ENCODE measurements at regions not wholly inside any gene's neighbourhood (a gene's known extent, or its start where the extent isn't known, plus 50 kb on each side); places are given as distances from the start of the nearest gene placed in this dataset.

DNA sequence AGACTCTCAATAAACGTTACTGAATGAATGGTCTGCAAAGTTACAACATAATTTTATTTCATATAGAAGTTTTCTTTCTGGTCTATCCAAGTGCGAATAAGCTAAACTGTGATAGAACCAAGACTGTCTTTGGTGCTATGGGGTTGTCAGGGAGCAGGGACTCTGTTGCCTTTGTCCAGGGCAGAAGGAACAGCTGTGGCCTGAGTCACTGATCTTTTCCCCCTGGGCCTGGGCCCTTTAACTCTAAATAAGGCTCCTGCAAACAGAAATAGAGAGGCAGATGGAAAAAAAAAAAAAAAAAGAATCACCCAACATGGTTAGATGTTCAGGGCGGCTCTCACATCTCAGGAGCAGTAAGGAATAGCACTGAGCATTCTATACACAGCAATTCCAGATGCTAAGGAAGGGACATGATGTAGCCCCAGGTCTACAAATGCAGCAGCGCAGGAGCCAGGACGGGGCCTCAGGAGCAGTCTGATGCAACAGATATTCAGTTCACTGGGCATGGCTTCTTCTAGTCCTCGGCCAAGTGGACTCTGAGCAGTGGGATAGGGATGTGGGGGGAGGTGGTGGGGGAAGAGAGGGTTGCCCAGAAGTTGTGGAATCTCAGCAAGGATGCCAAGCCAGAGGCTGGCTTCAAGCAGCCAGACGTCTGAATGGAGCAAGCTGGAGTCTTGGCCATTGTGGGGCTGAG, 247.1 kb upstream of the SIX2 start:
- DNase-seq (ENCODE audit: low spot score in 2 of 2) (no peak), FAIRE-seq (no peak)

GRCh38 chr2:45255563-45255962, 246.3 kb upstream of the SIX2 start:
- DNase-seq (ENCODE audit: low spot score in 2 of 2) (no peak), FAIRE-seq (no peak)

DNA sequence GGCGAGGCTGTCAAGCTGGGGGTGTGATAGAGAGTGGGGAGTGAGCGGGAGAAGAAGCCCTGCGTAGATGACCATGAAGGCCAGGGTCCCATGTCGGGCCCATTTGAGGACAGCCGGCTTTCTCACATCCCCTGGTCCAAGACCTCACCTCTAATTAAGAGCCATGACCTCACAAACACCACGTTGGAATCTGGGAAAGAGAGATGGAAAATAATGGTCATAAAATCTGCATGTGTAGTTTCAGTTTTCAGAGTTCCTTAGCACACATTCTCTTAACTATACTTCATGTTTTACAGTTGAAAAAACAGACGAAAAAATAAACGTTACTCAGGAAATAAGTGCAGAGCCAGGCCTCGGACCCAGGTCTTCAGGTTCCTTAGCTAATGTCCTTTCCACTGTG, 244.8 kb upstream of the SIX2 start:
- no peak for FAIRE-seq

DNA sequence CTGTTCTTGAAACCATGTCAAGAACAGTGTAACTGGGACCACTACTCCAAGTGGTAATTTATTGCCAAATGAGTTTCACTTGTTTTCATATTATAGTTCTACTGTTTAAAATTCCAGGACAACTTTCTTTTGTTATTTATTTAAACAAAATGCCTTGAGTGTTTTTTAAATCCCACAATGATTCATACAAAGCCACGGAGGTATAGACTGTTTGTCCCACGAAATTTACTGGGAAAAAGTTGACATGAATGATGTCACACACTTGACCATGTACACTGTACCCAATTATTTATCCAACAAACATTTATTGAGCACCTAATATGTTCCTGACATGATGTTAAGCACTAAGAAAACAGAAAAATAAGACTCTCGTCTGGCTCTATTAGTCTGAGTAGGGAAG, 243.9 kb upstream of the SIX2 start:
- FAIRE-seq (no peak), DNase-seq (ENCODE audit: low spot score in 2 of 2) (no peak)

More for the DNA sequence above, 244.8 kb upstream of the SIX2 start:
- no peak for DNase-seq (ENCODE audit: low spot score in 2 of 2)

GRCh38 chr2:45250176-45250575, 240.9 kb upstream of the SIX2 start:
- FAIRE-seq = no peak
- no peak for DNase-seq (ENCODE audit: low spot score in 2 of 2)

DNA sequence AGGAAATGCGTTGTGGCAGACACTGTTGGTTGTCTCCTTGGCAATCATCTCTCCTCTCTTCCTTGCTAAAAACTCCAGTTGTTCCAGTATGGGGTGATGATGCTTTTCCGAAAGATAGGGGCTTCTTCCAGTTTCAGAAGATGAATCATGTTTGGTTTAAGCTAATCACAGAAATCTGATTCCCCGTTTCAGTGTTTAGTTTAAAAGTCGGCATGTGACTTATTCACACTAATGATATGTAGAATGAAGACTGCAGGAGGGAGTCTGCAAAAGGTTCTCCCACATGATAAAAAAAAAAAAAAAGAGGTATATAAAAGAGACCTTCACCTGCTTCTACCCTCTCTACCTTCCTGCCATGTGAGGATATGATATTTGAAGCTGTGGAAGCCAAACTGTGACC, 239.0 kb upstream of the SIX2 start:
- FAIRE-seq (no peak), DNase-seq (ENCODE audit: low spot score in 2 of 2) (no peak)

DNA sequence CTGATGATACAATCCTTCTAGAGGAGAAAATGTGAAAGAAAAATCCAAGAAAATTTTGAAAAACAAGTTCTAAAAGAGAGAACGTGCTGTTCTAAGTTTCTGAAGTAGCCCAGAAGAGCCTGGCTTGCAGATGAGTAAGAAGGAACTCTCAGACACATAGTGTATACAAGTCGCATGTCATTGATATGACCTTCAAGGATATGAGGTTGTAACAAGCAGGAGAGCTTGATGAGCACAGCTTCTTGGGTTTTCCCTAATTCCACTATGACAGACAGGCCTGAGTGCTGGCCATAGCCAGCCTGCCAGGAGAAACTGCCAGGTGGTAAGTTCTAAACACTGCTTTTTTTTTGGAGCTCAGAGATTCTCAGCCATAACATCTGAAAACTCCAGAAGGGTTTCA, 235.7 kb upstream of the SIX2 start:
- FAIRE-seq (no peak), DNase-seq (ENCODE audit: low spot score in 2 of 2) (no peak)

DNA sequence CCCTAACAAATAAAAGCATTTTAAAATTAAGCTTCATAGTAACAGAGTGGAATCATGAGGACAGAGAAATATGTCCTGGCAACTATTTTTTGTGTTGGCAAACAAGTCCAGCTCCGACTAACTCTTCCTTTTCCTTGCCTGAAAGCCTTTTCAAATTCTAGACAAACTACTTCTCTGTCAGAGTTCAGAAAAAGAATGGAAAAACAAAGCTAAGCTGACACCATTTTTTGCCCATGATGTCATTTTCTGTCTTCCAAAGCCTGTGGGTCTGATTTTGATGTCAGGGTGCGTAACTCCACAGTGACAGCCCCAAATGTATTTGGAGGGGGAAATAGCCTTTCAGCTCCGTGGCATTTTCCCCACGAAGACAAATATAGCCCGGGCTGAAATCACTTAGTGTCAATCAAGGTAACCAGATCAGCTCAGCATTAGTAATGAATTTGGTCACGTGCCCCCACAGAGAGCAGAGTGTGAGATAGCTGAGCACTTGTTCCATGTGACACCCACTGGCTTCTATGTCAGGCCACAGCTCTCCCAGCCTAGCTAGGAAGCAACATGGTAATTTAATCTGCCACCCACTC, 233.0 kb upstream of the SIX2 start:
- DNase-seq (ENCODE audit: low spot score in 2 of 2) (no peak), FAIRE-seq (no peak)

GRCh38 chr2:45241061-45241561, 231.9 kb upstream of the SIX2 start:
- DNase-seq (ENCODE audit: low spot score in 2 of 2) (no peak), FAIRE-seq (no peak)

DNA sequence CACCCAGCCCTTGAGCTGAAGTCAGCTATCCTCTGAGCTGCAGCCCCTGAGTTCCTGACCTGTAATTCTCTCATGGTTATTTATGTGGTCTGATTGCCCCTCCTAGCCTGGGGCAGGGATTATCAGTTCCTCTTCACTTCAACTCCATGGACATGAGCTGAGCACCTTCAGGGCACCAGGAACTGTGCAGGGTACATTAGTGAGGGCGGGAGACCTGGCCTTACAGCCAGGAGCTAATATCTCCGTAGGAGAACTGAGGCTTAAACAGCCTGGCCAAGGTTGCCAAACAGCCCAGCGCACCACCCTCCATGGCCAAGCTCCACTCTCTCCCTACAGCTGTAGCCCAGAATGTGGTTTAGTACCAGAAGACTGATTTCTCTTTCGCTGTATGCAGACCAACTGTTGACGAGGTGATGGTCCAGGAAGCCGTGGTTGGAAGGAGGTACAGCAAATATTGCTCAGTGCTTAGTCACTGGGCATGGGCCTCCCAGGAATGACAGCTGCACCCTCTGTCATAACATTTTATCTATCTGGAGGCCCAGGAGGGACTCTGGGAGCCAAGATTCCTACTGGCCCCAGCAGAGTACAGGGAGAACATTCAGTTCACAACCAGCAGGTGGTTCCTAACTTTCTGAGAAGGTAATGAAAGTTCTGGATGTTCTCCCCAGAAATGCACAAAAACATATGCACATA, 228.7 kb upstream of the SIX2 start:
- FAIRE-seq = no peak

GRCh38 chr2:45237128-45237527, 227.9 kb upstream of the SIX2 start:
- DNase-seq (ENCODE audit: low spot score in 2 of 2) (no peak), FAIRE-seq (no peak)

More for the DNA sequence above, 228.7 kb upstream of the SIX2 start:
- DNase-seq (ENCODE audit: low spot score in 2 of 2) = no peak

DNA sequence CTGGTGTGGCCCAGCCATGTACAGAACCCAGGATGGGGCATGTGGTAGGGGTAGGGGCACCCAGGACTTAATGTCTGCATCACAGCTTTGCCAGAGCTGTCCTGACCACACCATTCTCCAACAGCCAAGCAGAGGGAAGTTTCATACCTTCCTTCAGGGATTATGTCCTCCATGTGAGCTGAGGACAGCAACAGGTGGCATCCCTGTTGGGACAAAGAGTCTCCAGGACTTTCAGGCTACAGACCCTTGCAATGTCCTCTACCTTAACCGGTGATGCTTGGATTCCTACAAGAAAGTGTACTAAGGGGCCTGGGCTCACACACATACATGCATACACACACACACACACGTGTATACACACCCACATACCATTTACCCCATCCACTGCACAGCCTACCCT, 227.0 kb upstream of the SIX2 start:
- FAIRE-seq (no peak), DNase-seq (ENCODE audit: low spot score in 2 of 2) (no peak)

GRCh38 chr2:45233301-45233700, 224.0 kb upstream of the SIX2 start:
- FAIRE-seq (no peak), DNase-seq (ENCODE audit: low spot score in 2 of 2) (no peak)

DNA sequence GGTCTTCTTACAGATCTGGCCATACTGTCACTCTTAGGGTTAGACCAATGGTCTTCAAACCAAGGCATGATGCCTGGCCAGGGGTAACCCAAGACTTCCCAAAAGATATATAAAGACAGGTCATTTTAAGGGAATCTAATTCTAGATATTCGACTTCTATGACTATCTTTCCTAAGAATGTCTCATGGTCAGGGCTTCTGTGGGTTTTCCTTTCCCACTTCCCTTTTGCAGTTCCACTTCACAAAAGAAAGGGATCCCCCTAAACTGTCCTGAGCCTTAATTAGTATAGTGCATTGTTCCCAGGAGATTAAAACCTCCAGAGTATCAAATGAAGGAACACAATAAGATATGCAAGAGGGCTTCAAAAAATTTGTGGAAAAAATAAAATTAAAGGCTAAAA, 223.6 kb upstream of the SIX2 start:
- DNase-seq (ENCODE audit: low spot score in 2 of 2) (no peak), FAIRE-seq (no peak)

DNA sequence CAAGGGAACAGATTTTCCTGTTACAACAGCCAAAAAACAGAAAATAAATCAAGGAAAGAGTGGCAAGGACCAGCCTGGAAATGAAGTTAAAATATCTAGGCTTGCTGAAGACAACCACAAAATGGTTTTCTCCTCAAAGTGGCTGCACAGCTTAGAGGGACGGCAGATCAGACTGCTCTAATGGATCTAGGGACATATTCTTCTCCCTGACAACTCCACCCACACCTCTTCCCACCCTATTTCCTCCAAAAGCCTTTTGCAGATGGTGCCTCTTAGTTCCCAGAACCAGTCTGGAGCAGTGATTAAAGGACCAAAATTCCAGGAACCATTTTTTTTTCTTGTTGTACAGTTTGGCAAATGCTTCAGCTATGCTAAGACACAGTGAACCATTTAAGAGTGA, 220.2 kb upstream of the SIX2 start:
- DNase-seq (ENCODE audit: low spot score in 2 of 2) (no peak), FAIRE-seq (no peak)

DNA sequence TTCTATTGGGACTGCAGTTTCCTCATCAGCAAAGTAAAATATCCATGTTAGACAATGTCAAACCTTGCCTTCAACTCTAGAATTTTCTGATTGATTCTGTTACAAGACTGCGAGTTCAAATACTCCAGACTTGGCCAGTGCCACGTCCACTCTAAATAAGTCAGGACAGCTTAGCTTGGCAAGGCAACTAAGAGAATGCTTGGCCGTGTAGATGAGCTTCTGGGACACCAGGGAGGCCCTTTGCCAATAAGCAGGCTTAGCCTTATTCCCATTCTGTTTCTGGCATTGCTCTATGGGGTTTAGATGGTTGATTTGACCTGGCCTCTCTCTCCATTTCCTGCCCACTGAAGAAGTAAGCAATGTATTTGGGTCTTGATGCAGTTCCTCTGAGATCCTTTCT, 218.1 kb upstream of the SIX2 start:
- no peak for FAIRE-seq
- DNase-seq (ENCODE audit: low spot score in 2 of 2) = no peak

DNA sequence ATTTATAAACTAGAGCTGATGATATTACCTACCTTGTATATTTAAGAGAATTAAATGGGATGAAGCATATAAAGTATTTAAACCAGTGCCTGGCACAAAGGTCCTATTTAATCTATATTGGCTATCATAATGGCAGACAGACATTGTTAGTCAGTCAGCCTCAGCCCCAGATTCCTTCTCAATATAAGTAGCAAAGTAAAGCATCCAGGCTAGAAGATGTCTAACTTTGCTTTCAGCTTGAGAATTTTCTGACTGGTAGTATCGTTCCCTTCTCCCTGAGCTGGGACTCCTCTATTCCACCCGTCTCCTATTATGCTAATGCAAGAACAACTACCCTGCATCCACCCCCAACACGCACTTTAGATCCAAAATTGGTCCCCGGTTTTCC, 215.7 kb upstream of the SIX2 start:
- FAIRE-seq (no peak), DNase-seq (ENCODE audit: low spot score in 2 of 2) (no peak)

DNA sequence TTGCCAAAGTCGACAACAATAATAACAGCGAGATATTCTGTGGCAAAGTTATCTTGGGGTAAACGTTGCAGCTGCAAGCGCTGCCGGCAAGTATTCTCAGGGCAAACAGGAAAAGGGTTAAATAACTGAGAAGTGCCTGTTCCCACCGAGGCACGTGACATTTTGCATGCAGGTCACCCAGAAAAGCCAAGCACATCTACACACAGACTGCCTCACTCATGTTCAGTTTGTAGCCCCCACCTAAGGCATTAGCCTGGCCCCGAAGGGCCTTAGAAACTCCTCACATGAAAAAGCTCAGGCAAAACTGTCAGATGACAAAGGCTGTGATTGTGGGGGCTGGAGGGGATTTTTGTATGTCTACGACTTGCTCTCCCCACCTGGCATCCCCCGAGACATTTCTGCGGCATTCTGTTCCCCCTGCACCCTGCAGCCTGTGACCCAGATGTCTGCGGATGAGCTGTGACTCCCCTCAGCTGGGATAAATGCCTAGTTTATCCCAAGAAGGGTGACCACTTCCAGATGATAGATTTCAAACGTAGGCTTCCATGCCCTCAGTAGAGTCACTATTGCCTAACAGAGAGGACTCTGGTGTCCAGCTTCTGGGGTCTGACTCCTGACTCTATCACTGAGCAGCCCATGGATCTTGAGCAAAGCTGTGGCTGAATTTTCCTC, 215.2 kb upstream of the SIX2 start:
- FAIRE-seq (no peak), DNase-seq (ENCODE audit: low spot score in 2 of 2) (no peak)

DNA sequence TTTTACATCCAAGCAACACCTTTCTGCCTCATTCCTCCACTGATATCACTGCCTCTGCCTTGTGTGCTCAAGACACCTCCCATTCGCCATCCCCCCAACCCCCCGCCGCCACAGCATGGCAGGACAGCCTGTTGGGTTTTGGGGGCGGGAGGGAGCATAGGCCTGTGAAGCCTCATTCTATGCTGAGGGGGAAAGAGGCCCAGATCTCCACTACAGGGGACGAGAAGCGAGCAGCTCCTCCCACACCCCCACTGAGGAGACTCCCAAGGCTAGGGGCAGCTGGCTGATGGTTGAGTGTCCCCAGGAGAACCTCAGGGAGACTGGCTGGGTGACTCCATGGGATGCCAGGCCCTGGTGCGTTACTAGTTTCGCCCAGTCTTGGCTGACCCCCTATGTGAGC, 214.3 kb upstream of the SIX2 start:
- no peak for DNase-seq (ENCODE audit: low spot score in 2 of 2)
- no peak for FAIRE-seq

DNA sequence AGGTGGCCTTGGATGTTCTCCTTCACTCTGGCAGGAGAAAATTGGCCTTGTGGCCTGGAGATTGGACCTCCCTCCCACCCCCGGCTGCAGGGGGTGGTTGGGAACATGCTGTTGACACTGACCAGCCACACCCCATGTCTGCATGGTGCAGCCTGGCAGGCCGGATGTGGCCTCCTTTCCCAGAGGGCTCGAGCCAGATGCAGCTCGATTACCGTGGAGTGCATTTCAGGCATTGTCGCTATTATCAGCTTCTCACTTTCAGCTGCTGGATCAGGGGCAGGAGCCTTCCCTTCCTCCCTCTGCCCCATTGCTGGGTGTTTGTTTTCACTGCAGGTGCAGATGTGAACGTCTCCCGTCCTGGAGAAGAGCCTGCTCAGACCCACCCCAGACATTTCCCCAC, 211.0 kb upstream of the SIX2 start:
- no peak for FAIRE-seq

DNA sequence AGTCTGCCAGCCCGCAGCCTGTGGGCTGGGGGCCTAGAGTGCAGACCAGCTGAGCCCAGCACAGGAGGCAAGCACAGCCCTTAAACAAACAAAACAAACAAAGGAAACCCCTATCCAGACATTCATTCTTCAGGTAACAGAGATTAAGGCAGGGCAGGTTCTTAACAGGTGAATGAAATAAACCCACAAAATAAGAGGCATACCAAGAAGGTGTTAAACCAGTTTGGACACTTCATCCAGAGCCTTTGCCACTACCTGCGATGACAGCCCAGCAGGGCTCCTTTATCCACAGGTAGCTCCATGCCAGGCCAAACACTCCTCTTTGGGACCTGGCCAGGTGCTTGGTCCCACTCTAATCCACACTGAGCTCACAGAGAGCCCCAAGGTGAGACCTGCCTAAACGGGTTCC, 209.7 kb upstream of the SIX2 start:
- no peak for FAIRE-seq
- DNase-seq (ENCODE audit: low spot score in 2 of 2) = no peak

More for the DNA sequence above, 211.0 kb upstream of the SIX2 start:
- DNase-seq (ENCODE audit: low spot score in 2 of 2) = no peak

All from frontal cortex (tissue), 3 donors.